SU-DHL-6 (cell line): ENCODE measurements at regions not wholly inside any gene's neighbourhood (a gene's known extent, or its start where the extent isn't known, plus 50 kb on each side); places are given as distances from the start of the nearest gene placed in this dataset.

Experiments used
- H2AFZ ChIP-seq: fragments of 200-600 bp; sonication (generic); 2 replicates; pipeline ENCODE4 v1.6.1; 2014; ENCODE audit warnings: low read depth, mild to moderate bottlenecking, moderate library complexity, mixed read lengths, antibody characterized with exemption, low read length; ENCODE audit not compliant: severe bottlenecking
- H3F3A ChIP-seq: fragments of 200-600 bp; shearing (Covaris generic); 2 replicates; pipeline ENCODE4 v1.6.0; 2016; ENCODE audit warnings: antibody characterized with exemption, mild to moderate bottlenecking; ENCODE audit not compliant: insufficient read depth
- H3K27ac ChIP-seq: fragments of 200-600 bp; sonication (generic); 2 replicates; pipeline ENCODE4 v1.5.1; 2016; ENCODE audit warnings: low read depth, mild to moderate bottlenecking, low read length, moderate library complexity, mixed read lengths
- H3K27me3 ChIP-seq: fragments of 200-600 bp; sonication (generic), shearing (Covaris generic); 2 replicates; pipeline ENCODE4 v1.6.0; 2014; ENCODE audit warnings: mild to moderate bottlenecking, low read length
- H3K36me3 ChIP-seq: fragments of 200-600 bp; sonication (generic); 2 replicates; pipeline ENCODE4 v1.6.1; 2014; ENCODE audit warnings: mild to moderate bottlenecking, low read length, mixed read lengths
- H3K4me2 ChIP-seq: fragments of 300-600, 200-600 bp; shearing (Covaris generic), sonication (generic); 2 replicates; pipeline ENCODE4 v1.6.0; 2014; ENCODE audit warnings: low read length, low read depth, mild to moderate bottlenecking; ENCODE audit not compliant: poor library complexity, severe bottlenecking
- H3K4me3 ChIP-seq: fragments of 200-600 bp; sonication (generic); 2 replicates; pipeline ENCODE4 v1.5.1; 2014; ENCODE audit warnings: antibody characterized with exemption, low read length, mild to moderate bottlenecking, mixed read lengths; ENCODE audit not compliant: insufficient read depth, poor library complexity, severe bottlenecking
- H3K79me2 ChIP-seq: fragments of 200-600 bp; sonication (generic); 2 replicates; pipeline ENCODE4 v1.6.1; 2014; ENCODE audit warnings: mild to moderate bottlenecking, low read length, moderate library complexity; ENCODE audit not compliant: insufficient read depth
- H3K9ac ChIP-seq: fragments of 200-600 bp; sonication (generic); 2 replicates; pipeline ENCODE4 v1.7.0; 2014; ENCODE audit warnings: mild to moderate bottlenecking, low read length
- H3K9me2 ChIP-seq: fragments of 200-600 bp; sonication (generic); replicated peaks from 2 replicates; pipeline ENCODE4 v1.6.1; 2014; ENCODE audit warnings: low read length; ENCODE audit not compliant: insufficient read depth
- H3K9me3 ChIP-seq: fragments of 200-600 bp; sonication (generic); 2 replicates; pipeline ENCODE4 v1.6.1; 2014; ENCODE audit warnings: low read length, mixed read lengths; ENCODE audit not compliant: insufficient read depth
- H4K20me1 ChIP-seq: fragments of 200-600 bp; sonication (generic); 2 replicates; pipeline ENCODE4 v1.6.1; 2014; ENCODE audit warnings: low read depth, mild to moderate bottlenecking, antibody characterized with exemption, low read length, moderate library complexity, mixed read lengths
- EZH2phosphoT487 ChIP-seq: fragments of 200-600 bp; sonication (generic), shearing (Covaris generic); conservative IDR thresholded peaks from 2 replicates; pipeline ENCODE4 v1.6.1; 2018; ENCODE audit warnings: mild to moderate bottlenecking, antibody characterized with exemption, low read length, moderate library complexity, mixed read lengths
- TF ChIP-seq, protein P1 (sequence below): fragments of 200-600 bp; sonication (generic); IDR thresholded peaks from one replicate; pipeline ENCODE4 v1.5.1; 2017; ENCODE audit warnings: antibody characterized with exemption, mild to moderate bottlenecking, low read length, moderate library complexity; ENCODE audit not compliant: insufficient read depth, poor library complexity, severe bottlenecking

DNA sequence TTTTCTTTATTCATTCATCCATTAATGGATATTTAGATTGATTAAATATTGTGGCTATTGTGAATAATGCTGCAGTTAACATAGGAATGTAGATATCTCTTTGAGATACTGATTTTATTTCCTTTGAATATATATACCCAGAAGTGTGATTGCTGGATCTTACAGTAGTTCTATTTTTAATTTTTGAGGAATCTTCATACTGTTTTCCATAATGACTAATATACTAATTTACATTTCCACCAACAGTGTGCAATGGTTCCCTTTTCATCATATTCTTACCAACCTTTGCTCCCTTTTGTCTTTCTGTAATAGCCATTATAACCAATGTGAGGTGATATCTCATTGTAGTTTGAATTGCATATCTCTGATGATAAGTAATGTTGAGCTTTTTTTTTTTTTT, 106.3 kb downstream of the OTOL1 start:
- Histone ChIP-seq H4K20me1 (no peaks in the 10 kb centered on the region), H3K4me2 (no peak overlapping the region), H3K79me2 (no peaks in the 10 kb centered on the region), H3K9me3 (no peaks in the 10 kb centered on the region), H3K27ac (no peak overlapping the region), H3K36me3 (no peaks in the 10 kb centered on the region), H3K9me2 (no peaks in the 10 kb centered on the region), H3K27me3 (no peaks in the 10 kb centered on the region), H2AFZ (no peak overlapping the region), H3F3A (no peaks in the 10 kb centered on the region), H3K4me3 (no peak overlapping the region), H3K9ac (no peak overlapping the region)
- TF ChIP-seq, protein P1, sequence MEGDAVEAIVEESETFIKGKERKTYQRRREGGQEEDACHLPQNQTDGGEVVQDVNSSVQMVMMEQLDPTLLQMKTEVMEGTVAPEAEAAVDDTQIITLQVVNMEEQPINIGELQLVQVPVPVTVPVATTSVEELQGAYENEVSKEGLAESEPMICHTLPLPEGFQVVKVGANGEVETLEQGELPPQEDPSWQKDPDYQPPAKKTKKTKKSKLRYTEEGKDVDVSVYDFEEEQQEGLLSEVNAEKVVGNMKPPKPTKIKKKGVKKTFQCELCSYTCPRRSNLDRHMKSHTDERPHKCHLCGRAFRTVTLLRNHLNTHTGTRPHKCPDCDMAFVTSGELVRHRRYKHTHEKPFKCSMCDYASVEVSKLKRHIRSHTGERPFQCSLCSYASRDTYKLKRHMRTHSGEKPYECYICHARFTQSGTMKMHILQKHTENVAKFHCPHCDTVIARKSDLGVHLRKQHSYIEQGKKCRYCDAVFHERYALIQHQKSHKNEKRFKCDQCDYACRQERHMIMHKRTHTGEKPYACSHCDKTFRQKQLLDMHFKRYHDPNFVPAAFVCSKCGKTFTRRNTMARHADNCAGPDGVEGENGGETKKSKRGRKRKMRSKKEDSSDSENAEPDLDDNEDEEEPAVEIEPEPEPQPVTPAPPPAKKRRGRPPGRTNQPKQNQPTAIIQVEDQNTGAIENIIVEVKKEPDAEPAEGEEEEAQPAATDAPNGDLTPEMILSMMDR = no peak
- TF ChIP-seq EZH2phosphoT487 = no peak

- Histone ChIP-seq H3K4me2 (no peak overlapping the region), H3K79me2 (no peaks in the 10 kb centered on the region), H2AFZ (no peak overlapping the region), H3K27ac (no peak overlapping the region), H3K4me3 (no peak overlapping the region), H3K27me3 (no peaks in the 10 kb centered on the region), H3F3A (no peaks in the 10 kb centered on the region), H3K9me2 (no peaks in the 10 kb centered on the region), H3K9me3 (no peaks in the 10 kb centered on the region), H3K36me3 (no peaks in the 10 kb centered on the region), H3K9ac (no peak overlapping the region), H4K20me1 (no peaks in the 10 kb centered on the region)
- TF ChIP-seq EZH2phosphoT487 = no peak
- TF ChIP-seq, protein P1 = no peak
These were observed 110.4 kb downstream of the OTOL1 start for GRCh38 chr3:161607056-161607455.

DNA sequence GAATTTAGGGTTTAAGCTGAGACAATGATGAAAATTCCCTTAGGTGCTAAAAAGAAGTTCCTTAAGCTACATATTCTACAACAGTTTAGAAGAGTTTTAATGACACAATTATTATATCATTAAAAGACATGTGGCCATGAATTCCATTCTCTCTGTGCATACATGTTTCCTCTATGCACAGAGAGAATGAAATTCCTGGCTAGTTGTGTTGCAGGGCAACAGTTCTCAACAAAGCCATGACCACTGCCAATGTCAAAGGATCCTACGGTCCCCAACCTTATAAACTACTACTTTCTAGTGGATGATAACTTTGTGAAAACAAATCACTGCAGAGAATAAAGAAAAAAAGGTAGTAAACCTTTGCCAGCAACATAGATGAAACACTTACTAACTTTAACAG, 122.7 kb downstream of the OTOL1 start:
- Histone ChIP-seq H4K20me1 (no peaks in the 10 kb centered on the region), H3K9me3 (no peaks in the 10 kb centered on the region), H3K9ac (no peak overlapping the region), H3F3A (no peaks in the 10 kb centered on the region), H3K27me3 (no peaks in the 10 kb centered on the region), H3K4me2 (no peak overlapping the region), H3K9me2 (no peaks in the 10 kb centered on the region; the same call in 1 of the 2 replicates), H2AFZ (no peak overlapping the region), H3K4me3 (no peak overlapping the region), H3K36me3 (no peaks in the 10 kb centered on the region), H3K79me2 (no peaks in the 10 kb centered on the region), H3K27ac (no peak overlapping the region)
- TF ChIP-seq, protein P1 = no peak
- no peak for TF ChIP-seq EZH2phosphoT487

DNA sequence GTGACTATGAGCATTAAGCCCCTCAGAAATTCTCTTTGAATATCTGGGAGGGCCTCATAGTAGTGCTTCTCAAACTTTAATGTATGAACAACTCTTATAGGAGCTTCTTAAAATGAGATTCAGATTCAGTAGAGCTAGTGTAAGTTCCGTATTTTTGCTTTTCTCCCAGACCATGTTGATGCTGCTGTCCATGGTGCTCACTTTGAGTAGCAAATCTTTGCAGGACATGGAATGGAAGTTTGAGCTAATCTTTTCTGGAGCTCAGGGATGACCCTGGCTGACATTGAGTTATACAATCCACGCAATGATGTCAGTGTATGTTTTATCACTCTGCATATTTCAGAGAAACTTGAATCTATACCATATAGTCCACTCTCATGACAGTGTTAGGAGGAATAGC, 134.2 kb downstream of the OTOL1 start:
- TF ChIP-seq, protein P1 = no peak
- no peak for TF ChIP-seq EZH2phosphoT487
- H2AFZ ChIP-seq = no peak overlapping the region

More for the DNA sequence above, 134.2 kb downstream of the OTOL1 start:
- no peaks in the 10 kb centered on the region for H3K9me3 ChIP-seq
- no peaks in the 10 kb centered on the region for H3K9me2 ChIP-seq
- no peaks in the 10 kb centered on the region for H4K20me1 ChIP-seq
- H3K9ac ChIP-seq = no peak overlapping the region
- no peak overlapping the region for H3K4me2 ChIP-seq
- no peaks in the 10 kb centered on the region for H3F3A ChIP-seq
- no peaks in the 10 kb centered on the region for H3K27me3 ChIP-seq
- H3K4me3 ChIP-seq = no peak overlapping the region
- no peak overlapping the region for H3K27ac ChIP-seq
- H3K79me2 ChIP-seq = no peaks in the 10 kb centered on the region
- no peaks in the 10 kb centered on the region for H3K36me3 ChIP-seq
